GM12878 (cell line): ENCODE measurements at regions not wholly inside any gene's neighbourhood (a gene's known extent, or its start where the extent isn't known, plus 50 kb on each side); places are given as distances from the start of the nearest gene placed in this dataset.

Source experiments
- ATAC-seq: fragments of 200-7000 bp; cut with Tn5 transposase; 3 replicates; pipeline ENCODE4 v1.9.1; 2020; ENCODE audit warnings: mild to moderate bottlenecking, moderate library complexity
- BruUV-seq: library from RNA; stranded (reverse); fragments of 400-500 nt; replicated peaks from 2 replicates; lab custom pipeline; 2021; lab: Mats Ljungman, UMichigan
- CTCF ChIA-PET: fragments of 300-600 bp; sonication (Branson Sonifier 250); formaldehyde crosslinking; extraction: SDS; loops from one replicate; lab custom pipeline; 2021; ENCODE audit warnings: inconsistent platforms; lab: Yijun Ruan, JAX
- POLR2A ChIA-PET: fragments of 350-600 bp; formaldehyde crosslinking; extraction: SDS; loops from one replicate; lab custom pipeline; 2021; ENCODE audit warnings: inconsistent platforms; lab: Charles Lee
- RAD21 ChIA-PET: fragments of 300-600 bp; sonication (Branson Sonifier 250); formaldehyde crosslinking; loops from one replicate; lab custom pipeline; 2023; ENCODE audit warnings: antibody characterized with exemption; ENCODE audit not compliant: unreplicated experiment; lab: Charles Lee
- SMC1A ChIA-PET: fragments of 300-600 bp; sonication (Branson Sonifier 250); formaldehyde crosslinking; loops from one replicate; lab custom pipeline; 2023; ENCODE audit not compliant: unreplicated experiment, uncharacterized antibody; lab: Charles Lee
- DNase-seq: peaks from one replicate; pipeline ENCODE4 v3.0.0-alpha.2; 2011; ENCODE audit warnings: low read depth, low spot score
- FAIRE-seq: peaks from 3 replicates; lab custom pipeline; 2011; peaks lifted over from hg19 to GRCh38; lab: Jason Lieb, UNC
- H2AFZ ChIP-seq: 2 replicates; pipeline ENCODE4 v1.6.0; 2011; ENCODE audit warnings: low read depth, low read length, control low read depth; ENCODE audit not compliant: control insufficient read depth
- H3K27ac ChIP-seq: 2 replicates; pipeline ENCODE4 v1.5.1; 2011; ENCODE audit warnings: control low read depth; ENCODE audit not compliant: control insufficient read depth, insufficient read depth
- H3K27me3 ChIP-seq, 2 experiments: replicated peaks in 1 of 2; 2 replicates each; pipeline versions ENCODE4 v1.6.0 to v1.6.1; 2011; ENCODE audit warnings: low read length in 1 of 2; ENCODE audit not compliant: control insufficient read depth in 2 of 2, insufficient read depth in 2 of 2
- H3K36me3 ChIP-seq, 2 experiments: 2 replicates each; pipeline ENCODE4 v1.5.1; 2011; ENCODE audit warnings: low read length in 1 of 2; ENCODE audit not compliant: control insufficient read depth in 2 of 2, insufficient read depth in 2 of 2
- H3K4me1 ChIP-seq: 2 replicates; pipeline ENCODE4 v1.6.1; 2011; ENCODE audit warnings: mild to moderate bottlenecking, low read length, moderate library complexity, mixed read lengths; ENCODE audit not compliant: control insufficient read depth, insufficient read depth
- H3K4me2 ChIP-seq: 2 replicates; pipeline ENCODE4 v1.6.0; 2011; ENCODE audit warnings: control low read depth; ENCODE audit not compliant: control insufficient read depth, insufficient read depth
- H3K4me3 ChIP-seq: fragments of 200-600 bp; sonication (generic); 2 replicates; pipeline ENCODE4 v1.5.1; 2016
- H3K79me2 ChIP-seq: 2 replicates; pipeline ENCODE4 v1.6.0; 2011; ENCODE audit warnings: low read length; ENCODE audit not compliant: control insufficient read depth, insufficient read depth
- H3K9ac ChIP-seq: 2 replicates; pipeline ENCODE4 v1.8.0; 2011; ENCODE audit warnings: low read length, control low read depth, mixed read lengths; ENCODE audit not compliant: control insufficient read depth, insufficient read depth
- H3K9me3 ChIP-seq: replicated peaks from 3 replicates; pipeline ENCODE4 v1.5.1; 2011; ENCODE audit warnings: mild to moderate bottlenecking, low read length; ENCODE audit not compliant: control insufficient read depth, insufficient read depth
- H4K20me1 ChIP-seq: 2 replicates; pipeline ENCODE4 v1.6.0; 2011; ENCODE audit not compliant: control insufficient read depth, insufficient read depth
- JUNB ChIP-seq: IDR thresholded peaks from 2 replicates; pipeline ENCODE4 v1.6.1; 2016; ENCODE audit warnings: antibody characterized with exemption, mild to moderate bottlenecking
- RAD21 ChIP-seq: IDR thresholded peaks from 2 replicates; pipeline ENCODE4 v1.6.1; 2011; ENCODE audit warnings: mild to moderate bottlenecking, low read depth, low read length, moderate library complexity; ENCODE audit not compliant: insufficient read depth
- RELA ChIP-seq: fragments of 450-650 bp; IDR thresholded peaks from 2 replicates; pipeline ENCODE4 v1.8.0; 2014; ENCODE audit warnings: borderline replicate concordance; ENCODE audit not compliant: partially characterized antibody
- SMC3 ChIP-seq: IDR thresholded peaks from 2 replicates; pipeline ENCODE4 v1.6.1; 2011; ENCODE audit warnings: low read length, improper control_type of control experiment, borderline replicate concordance
- YBX1 ChIP-seq: fragments of 450-650 bp; IDR thresholded peaks from 2 replicates; pipeline ENCODE4 v1.6.1; 2016; ENCODE audit warnings: antibody characterized with exemption
- WGBS: methylation state at CpG from one replicate; pipeline ENCODE4 v1.1.6; 2016; ENCODE audit warnings: low lambda C conversion rate; ENCODE audit not compliant: insufficient replicate concordance, insufficient coverage; ENCODE audit errors: missing lambda C conversion rate; 5-methylcytosine and 5-hydroxymethylcytosine counted together
- in situ Hi-C: fragments of 300-500 bp; cut with MboI; formaldehyde crosslinking; loops from 9 replicates; pipeline ENCODE4 v1.14.3; 2018; ENCODE audit warnings: mixed read lengths
- intact Hi-C: fragments of 100-400 bp; cut with micrococcal nuclease; formaldehyde crosslinking; loops from one replicate; pipeline ENCODE4 v1.14.2; 2022; ENCODE audit not compliant: unreplicated experiment
- TF ChIP-seq, protein P1 (sequence below), 3 experiments: IDR thresholded peaks in 2 of 3; conservative IDR thresholded peaks in 1 of 3; 2 replicates each; pipeline ENCODE4 v1.5.1; 2011; ENCODE audit warnings: low read depth in 3 of 3, low read length in 3 of 3, mild to moderate bottlenecking in 3 of 3, control low read depth in 2 of 3, moderate library complexity in 2 of 3, inconsistent platforms in 1 of 3, mixed read lengths in 1 of 3; ENCODE audit not compliant: control insufficient read depth in 2 of 3, insufficient read depth in 1 of 3; ENCODE audit errors: extremely low read depth in 1 of 3

DNA sequence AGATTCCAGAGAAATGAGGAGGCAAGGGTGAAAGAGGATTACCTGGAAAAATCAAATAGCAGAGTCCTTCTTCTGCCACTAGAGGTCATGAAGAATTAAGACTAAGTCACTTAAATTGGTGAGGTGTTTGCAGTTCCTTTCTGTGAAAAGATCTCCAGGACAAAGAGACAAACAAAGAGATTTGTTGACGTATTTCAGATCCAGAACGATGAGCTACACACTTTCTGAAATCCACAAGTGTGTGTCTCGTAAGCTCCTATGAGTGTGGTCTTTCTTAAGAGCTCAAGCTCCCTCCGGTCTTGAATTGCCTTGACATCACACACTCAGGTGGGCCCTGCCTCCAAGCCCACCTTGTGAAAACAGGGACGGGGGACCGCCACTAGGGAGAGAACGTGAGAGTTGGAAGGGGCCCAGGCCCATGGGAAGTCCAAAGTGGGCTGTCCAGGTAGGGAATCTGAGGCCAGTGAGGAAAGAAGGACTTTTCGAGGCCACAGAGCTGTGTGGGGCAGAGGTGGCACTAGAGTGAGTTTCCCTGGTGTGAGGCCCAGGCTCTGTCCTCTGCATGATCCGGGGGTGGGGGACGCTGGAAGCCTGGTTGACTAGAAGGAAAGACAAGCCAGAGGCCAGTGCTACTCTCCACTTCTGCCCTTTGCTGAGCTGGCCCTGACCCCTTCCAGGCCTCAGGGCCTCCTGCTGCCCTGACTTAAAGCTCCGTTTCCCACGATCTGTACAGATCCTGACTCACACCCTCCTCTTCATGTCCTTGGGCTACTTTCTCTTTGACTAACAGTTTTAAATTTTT is 168.1 kb upstream of the NCK2 start:
- FAIRE-seq, result no peak
- Histone ChIP-seq H2AFZ (no peak overlapping the region), H3K4me3 (no peak overlapping the region), H4K20me1 (no peaks in the 10 kb centered on the region), H3K79me2 (no peaks in the 10 kb centered on the region), H3K4me1 (no peaks in the 10 kb centered on the region), H3K9me3 (no peaks in the 10 kb centered on the region), H3K4me2 (no peak overlapping the region), H3K9ac (no peak overlapping the region), H3K27me3 (no peaks in the 10 kb centered on the region; a peak in 1 of 4 replicates), H3K36me3 (no peaks in the 10 kb centered on the region), H3K27ac (no peak overlapping the region)
- WGBS, result 41% methylated on average over 12 of the region's 12 CpGs
- ChIA-PET POLR2A (no interaction called here), RAD21 (interaction anchor here (0.8 to 1.1 kb wide), 4 partner anchors 179 to 510 kb away, joined by 3 read pairs; no protein-coding TSS in a partner anchor), CTCF (interaction anchor here (0.5 to 1.8 kb wide), 12 partner anchors 11 to 529 kb away, joined by 3 to 9 read pairs (median 4); no protein-coding TSS in a partner anchor), SMC1A (interaction anchor here (2.8 kb wide), 1 partner anchor 509 kb away, joined by 14 read pairs; no protein-coding TSS in a partner anchor)
- intact Hi-C loops (loop anchor here (2.0 to 5.0 kb wide), 2 partner anchors 508 to 1006 kb away; no protein-coding TSS in a partner anchor), in situ Hi-C loops (loop anchor here (5.0 kb wide), 1 partner anchor 506 kb away; no protein-coding TSS in a partner anchor)
- ATAC-seq, result peak; percentile 65
- TF ChIP-seq RELA (no peak), RAD21 (peak; percentile 77), YBX1 (no peak), SMC3 (peak; percentile 68; the same call in 1 of the 2 replicates), JUNB (no peak)
- TF ChIP-seq, protein P1, sequence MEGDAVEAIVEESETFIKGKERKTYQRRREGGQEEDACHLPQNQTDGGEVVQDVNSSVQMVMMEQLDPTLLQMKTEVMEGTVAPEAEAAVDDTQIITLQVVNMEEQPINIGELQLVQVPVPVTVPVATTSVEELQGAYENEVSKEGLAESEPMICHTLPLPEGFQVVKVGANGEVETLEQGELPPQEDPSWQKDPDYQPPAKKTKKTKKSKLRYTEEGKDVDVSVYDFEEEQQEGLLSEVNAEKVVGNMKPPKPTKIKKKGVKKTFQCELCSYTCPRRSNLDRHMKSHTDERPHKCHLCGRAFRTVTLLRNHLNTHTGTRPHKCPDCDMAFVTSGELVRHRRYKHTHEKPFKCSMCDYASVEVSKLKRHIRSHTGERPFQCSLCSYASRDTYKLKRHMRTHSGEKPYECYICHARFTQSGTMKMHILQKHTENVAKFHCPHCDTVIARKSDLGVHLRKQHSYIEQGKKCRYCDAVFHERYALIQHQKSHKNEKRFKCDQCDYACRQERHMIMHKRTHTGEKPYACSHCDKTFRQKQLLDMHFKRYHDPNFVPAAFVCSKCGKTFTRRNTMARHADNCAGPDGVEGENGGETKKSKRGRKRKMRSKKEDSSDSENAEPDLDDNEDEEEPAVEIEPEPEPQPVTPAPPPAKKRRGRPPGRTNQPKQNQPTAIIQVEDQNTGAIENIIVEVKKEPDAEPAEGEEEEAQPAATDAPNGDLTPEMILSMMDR (IDR thresholded peaks at IDR 0.05 in 2 of 3, conservative IDR thresholded peaks at IDR 0.05 in 1 of 3; ENCODE audit: control insufficient read depth in 2 of 3, extremely low read depth in 1 of 3, insufficient read depth in 1 of 3, low read depth in 3 of 3, low read length in 3 of 3), result peak; percentile 48 to 56 (median 49); a peak in 5 of 6 replicates
- BruUV-seq, result no TSS peak
- DNase-seq, result no peak
